Astrocyte (in vitro differentiated cells and primary cell): ENCODE measurements at regions not wholly inside any gene's neighbourhood (a gene's known extent, or its start where the extent isn't known, plus 50 kb on each side); places are given as distances from the start of the nearest gene placed in this dataset.

ENCODE experiments used
- CTCF ChIP-seq: IDR thresholded peaks from 2 replicates; pipeline ENCODE4 v1.5.1; 2011; ENCODE audit warnings: low read depth, mild to moderate bottlenecking, inconsistent platforms, low read length, moderate library complexity; ENCODE audit not compliant: insufficient read depth
- EZH2 ChIP-seq: IDR thresholded peaks from 2 replicates; pipeline ENCODE4 v1.6.1; 2012; ENCODE audit warnings: mild to moderate bottlenecking, low read length, inconsistent platforms; ENCODE audit not compliant: insufficient read depth

GRCh38 chr3:193933451-193933850, 202.5 kb upstream of the HES1 start:
- TF ChIP-seq CTCF, result no peak
- no peak for TF ChIP-seq EZH2
